Endothelial cell (in vitro differentiated cells): ENCODE measurements at regions not wholly inside any gene's neighbourhood (a gene's known extent, or its start where the extent isn't known, plus 50 kb on each side); places are given as distances from the start of the nearest gene placed in this dataset.

Source experiments
- DNase-seq: peaks from one replicate; pipeline ENCODE4 v3.0.0; 2021; ENCODE audit warnings: low spot score
- H3K27ac Mint-ChIP-seq: one replicate; pipeline ENCODE4 v1.8.0; 2021; ENCODE audit warnings: mixed read lengths, inconsistent platforms; ENCODE audit not compliant: unreplicated experiment
- H3K27me3 Mint-ChIP-seq: one replicate; pipeline ENCODE4 v1.8.0; 2021; ENCODE audit warnings: mild to moderate bottlenecking, moderate library complexity, mixed read lengths, inconsistent platforms; ENCODE audit not compliant: unreplicated experiment
- H3K36me3 Mint-ChIP-seq: one replicate; pipeline ENCODE4 v1.8.0; 2021; ENCODE audit warnings: mild to moderate bottlenecking, low read depth, mixed read lengths, inconsistent platforms; ENCODE audit not compliant: unreplicated experiment
- H3K4me1 Mint-ChIP-seq: one replicate; pipeline ENCODE4 v1.8.0; 2021; ENCODE audit warnings: mild to moderate bottlenecking, mixed read lengths, inconsistent platforms; ENCODE audit not compliant: unreplicated experiment
- H3K4me3 Mint-ChIP-seq: one replicate; pipeline ENCODE4 v1.8.0; 2021; ENCODE audit warnings: mild to moderate bottlenecking, mixed read lengths, inconsistent platforms; ENCODE audit not compliant: unreplicated experiment
- H3K9me3 Mint-ChIP-seq: one replicate; pipeline ENCODE4 v1.8.0; 2021; ENCODE audit warnings: mixed read lengths, inconsistent platforms; ENCODE audit not compliant: unreplicated experiment
- CTCF ChIP-seq: fragments of 200-600 bp; sonication (generic); IDR thresholded peaks from one replicate; pipeline ENCODE4 v1.5.0; 2021; ENCODE audit warnings: antibody characterized with exemption; ENCODE audit not compliant: unreplicated experiment

- DNase-seq, result no peak
- Mint-ChIP-seq H3K36me3 (no peaks in the 10 kb centered on the region), H3K27ac (no peak overlapping the region), H3K27me3 (peaks cover 2% of the 10 kb centered on the region), H3K4me1 (no peaks in the 10 kb centered on the region), H3K4me3 (no peak overlapping the region), H3K9me3 (no peaks in the 10 kb centered on the region)
- no peak for TF ChIP-seq CTCF
Measured at GRCh38 chr9:86829496-86830046, 117.7 kb downstream of the GAS1 start.

- Mint-ChIP-seq H3K4me1 (no peaks in the 10 kb centered on the region), H3K36me3 (no peaks in the 10 kb centered on the region), H3K27ac (no peak overlapping the region), H3K27me3 (peaks cover 2% of the 10 kb centered on the region), H3K9me3 (no peaks in the 10 kb centered on the region), H3K4me3 (no peak overlapping the region)
- no peak for TF ChIP-seq CTCF
- DNase-seq, result no peak
Measured at GRCh38 chr9:86828631-86829030, 118.7 kb downstream of the GAS1 start.

DNA sequence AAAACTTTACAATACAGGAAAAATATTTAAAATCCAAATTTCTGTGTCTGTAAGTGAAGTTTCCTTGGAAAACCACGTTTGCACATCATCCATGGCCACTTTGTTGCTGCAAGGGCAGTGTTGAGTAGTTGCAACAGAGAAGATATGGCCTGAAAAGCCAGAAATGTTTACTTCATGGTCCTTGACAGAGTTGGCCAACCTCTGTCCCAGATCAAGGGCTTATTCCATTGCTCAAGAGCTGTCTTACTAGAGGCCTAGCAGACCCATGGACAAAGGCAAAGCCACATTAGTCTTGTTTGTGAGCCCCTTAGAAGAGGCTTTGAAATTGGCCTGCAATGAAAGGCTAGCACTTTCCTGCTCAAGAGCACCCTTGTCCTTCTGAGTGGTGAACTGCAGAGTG lies 119.4 kb downstream of the GAS1 start:
- no peaks in the 10 kb centered on the region for H3K4me1 Mint-ChIP-seq
- H3K36me3 Mint-ChIP-seq, result no peaks in the 10 kb centered on the region
- TF ChIP-seq CTCF, result no peak
- no peak overlapping the region for H3K4me3 Mint-ChIP-seq
- peaks cover 2% of the 10 kb centered on the region for H3K27me3 Mint-ChIP-seq
- no peaks in the 10 kb centered on the region for H3K9me3 Mint-ChIP-seq
- H3K27ac Mint-ChIP-seq, result no peak overlapping the region
- no peak for DNase-seq

DNA sequence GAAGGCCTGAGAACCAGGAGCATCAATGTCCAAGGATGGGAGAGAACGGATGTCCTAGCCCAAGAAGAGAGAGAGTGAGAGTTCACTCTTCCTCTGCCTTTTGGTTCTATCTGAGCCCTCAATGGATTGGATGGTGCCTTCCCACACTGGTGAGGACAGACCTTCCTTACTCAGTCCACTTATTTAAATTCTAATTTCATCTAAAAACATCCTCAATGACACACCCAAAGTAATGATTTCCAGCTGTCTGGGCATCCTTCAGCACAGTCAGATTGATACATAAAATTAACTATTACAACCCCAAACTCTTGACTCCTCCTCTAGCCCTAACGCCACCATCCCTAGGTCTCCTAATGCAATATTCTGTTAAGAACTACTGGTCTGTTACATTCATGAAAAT lies 122.0 kb downstream of the GAS1 start:
- TF ChIP-seq CTCF, result no peak
- Mint-ChIP-seq H3K27ac (no peak overlapping the region), H3K9me3 (no peaks in the 10 kb centered on the region), H3K27me3 (peaks cover 2% of the 10 kb centered on the region), H3K36me3 (no peaks in the 10 kb centered on the region), H3K4me3 (no peak overlapping the region), H3K4me1 (no peaks in the 10 kb centered on the region)
- no peak for DNase-seq

DNA sequence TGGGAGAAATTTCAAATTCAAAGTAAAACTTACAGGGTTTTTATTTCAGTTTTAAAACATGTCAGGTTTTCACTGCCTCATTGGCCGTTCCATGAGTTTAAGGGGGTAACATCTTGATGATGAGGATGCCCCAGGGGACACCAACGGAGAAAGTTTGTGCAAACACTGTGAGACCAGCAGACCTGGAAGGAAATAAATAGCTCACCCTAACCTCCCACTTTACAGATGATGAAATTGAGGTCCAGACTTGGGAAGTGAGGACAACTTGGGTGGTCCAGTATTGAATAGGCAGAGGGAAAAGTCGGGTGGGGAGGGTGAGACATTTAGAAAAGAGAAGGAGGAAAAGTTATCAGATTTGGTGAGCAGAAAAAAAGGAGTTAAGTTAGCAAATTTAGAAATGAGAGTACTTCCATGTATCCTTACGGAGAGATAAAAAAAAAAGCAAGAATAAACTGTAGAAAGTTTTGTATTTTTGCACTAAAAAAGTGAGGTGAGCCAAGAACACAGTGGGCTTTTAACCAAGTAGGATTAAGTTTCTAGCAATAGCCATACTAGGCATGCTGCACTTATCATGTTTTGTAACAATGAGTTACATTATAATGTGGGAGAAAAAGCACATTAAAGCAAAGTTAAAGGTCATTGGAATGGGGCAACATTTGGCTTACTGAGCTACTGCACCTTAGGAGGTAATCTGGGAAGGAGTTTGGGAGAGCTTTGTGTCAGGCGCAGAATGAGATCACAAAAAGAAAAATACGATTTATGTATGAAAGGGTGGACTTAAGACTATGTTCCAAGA lies 125.1 kb downstream of the GAS1 start:
- Mint-ChIP-seq H3K9me3 (no peaks in the 10 kb centered on the region), H3K36me3 (peaks cover 4% of the 10 kb centered on the region), H3K4me1 (no peaks in the 10 kb centered on the region), H3K4me3 (no peak overlapping the region), H3K27me3 (no peaks in the 10 kb centered on the region), H3K27ac (no peak overlapping the region)
- no peak for TF ChIP-seq CTCF
- no peak for DNase-seq
